Neural progenitor cell (in vitro differentiated cells): ENCODE measurements at regions not wholly inside any gene's neighbourhood (a gene's known extent, or its start where the extent isn't known, plus 50 kb on each side); places are given as distances from the start of the nearest gene placed in this dataset.

Experiments
- DNase-seq: peaks from one replicate; pipeline ENCODE4 v3.0.0-alpha.2; 2016; ENCODE audit warnings: low spot score
- H2AFZ ChIP-seq: fragments of 200-600 bp; sonication (generic); replicated peaks from 2 replicates; pipeline ENCODE4 v1.6.1; 2016; ENCODE audit warnings: antibody characterized with exemption
- H3F3A ChIP-seq: fragments of 200-600 bp; sonication (generic); 2 replicates; pipeline ENCODE4 v1.6.1; 2016; ENCODE audit warnings: antibody characterized with exemption, low read depth
- H3K27ac ChIP-seq: fragments of 200-600 bp; sonication (generic); 2 replicates; pipeline ENCODE4 v1.5.1; 2016; ENCODE audit warnings: mild to moderate bottlenecking
- H3K27me3 ChIP-seq: fragments of 200-600 bp; sonication (generic); 2 replicates; pipeline ENCODE4 v1.6.1; 2016; ENCODE audit warnings: mild to moderate bottlenecking, moderate library complexity
- H3K36me3 ChIP-seq: fragments of 200-600 bp; sonication (generic); 2 replicates; pipeline ENCODE4 v1.5.1; 2016
- H3K4me1 ChIP-seq: fragments of 200-600 bp; sonication (generic); 2 replicates; pipeline ENCODE4 v1.6.1; 2016; ENCODE audit warnings: mixed run types
- H3K4me2 ChIP-seq: fragments of 200-600 bp; sonication (generic); 2 replicates; pipeline ENCODE4 v1.6.1; 2016
- H3K4me3 ChIP-seq: fragments of 200-600 bp; sonication (generic); 2 replicates; pipeline ENCODE4 v1.5.1; 2016
- H3K79me2 ChIP-seq: fragments of 200-600 bp; sonication (generic); 2 replicates; pipeline ENCODE4 v1.6.1; 2016; ENCODE audit warnings: low read depth
- H3K9ac ChIP-seq: fragments of 200-600 bp; sonication (generic); 2 replicates; pipeline ENCODE4 v1.6.1; 2016
- H3K9me3 ChIP-seq: fragments of 200-600 bp; sonication (generic); 2 replicates; pipeline ENCODE4 v1.5.1; 2016; ENCODE audit warnings: low read depth
- H4K20me1 ChIP-seq: fragments of 200-600 bp; sonication (generic); 2 replicates; pipeline ENCODE4 v1.6.1; 2016; ENCODE audit warnings: low read depth
- H3K27ac Mint-ChIP-seq: 3 replicates; pipeline ENCODE4 v1.8.0; 2021; ENCODE audit warnings: mixed read lengths
- H3K27me3 Mint-ChIP-seq: 2 replicates; pipeline ENCODE4 v1.8.0; 2022; ENCODE audit warnings: low read depth, mild to moderate bottlenecking, inconsistent platforms, moderate library complexity, mixed read lengths; ENCODE audit not compliant: insufficient read depth
- H3K36me3 Mint-ChIP-seq: 3 replicates; pipeline ENCODE4 v1.8.0; 2021; ENCODE audit warnings: mixed read lengths
- H3K4me1 Mint-ChIP-seq: 3 replicates; pipeline ENCODE4 v1.8.0; 2021; ENCODE audit warnings: mixed read lengths
- H3K4me3 Mint-ChIP-seq: 3 replicates; pipeline ENCODE4 v1.8.0; 2021; ENCODE audit warnings: mild to moderate bottlenecking, moderate library complexity, mixed read lengths
- H3K9me3 Mint-ChIP-seq: 3 replicates; pipeline ENCODE4 v1.8.0; 2020; ENCODE audit warnings: mixed read lengths
- EZH2 ChIP-seq: fragments of 200-600 bp; sonication (generic); IDR thresholded peaks from 2 replicates; pipeline ENCODE4 v1.6.1; 2017; ENCODE audit warnings: antibody characterized with exemption, mild to moderate bottlenecking, moderate library complexity
- EZH2phosphoT487 ChIP-seq: fragments of 200-600 bp; sonication (generic); IDR thresholded peaks from 2 replicates; pipeline ENCODE4 v1.6.1; 2017; ENCODE audit warnings: antibody characterized with exemption
- TF ChIP-seq, protein P1 (sequence below): fragments of 200-600 bp; sonication (generic); IDR thresholded peaks from 2 replicates; pipeline ENCODE4 v1.5.1; 2017; ENCODE audit warnings: antibody characterized with exemption, mild to moderate bottlenecking

DNA sequence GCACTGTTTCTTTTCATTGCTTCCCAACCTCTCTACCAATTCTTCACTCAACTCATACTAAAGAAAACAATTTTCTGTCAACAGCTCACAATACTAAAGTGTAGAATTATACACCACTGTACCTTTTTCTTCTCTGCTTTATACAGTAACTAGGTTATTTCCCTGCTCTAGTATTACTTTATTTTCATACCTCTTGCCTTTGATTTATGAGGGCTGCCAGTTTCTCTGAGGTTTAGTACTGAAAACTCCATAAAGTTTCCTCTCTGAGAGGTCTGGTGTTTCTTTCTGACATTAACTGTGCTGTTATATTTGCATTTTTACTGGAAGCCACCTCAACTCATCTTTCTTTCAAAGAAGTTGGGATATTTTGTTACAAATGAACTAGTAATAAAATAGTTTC is 63.0 kb upstream of the GRIP1 start:
- TF ChIP-seq EZH2 (no peak), EZH2phosphoT487 (no peak)
- no peaks in the 10 kb centered on the region for H3K27me3 Mint-ChIP-seq
- H3F3A ChIP-seq, result no peaks in the 10 kb centered on the region
- H3K4me3 Mint-ChIP-seq, result no peak overlapping the region
- no peak for DNase-seq
- H3K9me3 Mint-ChIP-seq, result no peaks in the 10 kb centered on the region
- peaks cover 5% of the 10 kb centered on the region for H4K20me1 ChIP-seq
- H2AFZ ChIP-seq, result no peak overlapping the region
- H3K27ac Mint-ChIP-seq, result no peak overlapping the region
- no peak overlapping the region for H3K4me3 ChIP-seq
- no peaks in the 10 kb centered on the region for H3K27me3 ChIP-seq
- no peak overlapping the region for H3K4me2 ChIP-seq
- H3K4me1 Mint-ChIP-seq, result peaks cover 27% of the 10 kb centered on the region
- H3K9ac ChIP-seq, result no peak overlapping the region
- H3K79me2 ChIP-seq, result no peaks in the 10 kb centered on the region
- no peak overlapping the region for H3K27ac ChIP-seq
- no peaks in the 10 kb centered on the region for H3K9me3 ChIP-seq
- H3K36me3 ChIP-seq, result no peaks in the 10 kb centered on the region
- peaks cover 25% of the 10 kb centered on the region for H3K4me1 ChIP-seq
- H3K36me3 Mint-ChIP-seq, result no peaks in the 10 kb centered on the region

DNA sequence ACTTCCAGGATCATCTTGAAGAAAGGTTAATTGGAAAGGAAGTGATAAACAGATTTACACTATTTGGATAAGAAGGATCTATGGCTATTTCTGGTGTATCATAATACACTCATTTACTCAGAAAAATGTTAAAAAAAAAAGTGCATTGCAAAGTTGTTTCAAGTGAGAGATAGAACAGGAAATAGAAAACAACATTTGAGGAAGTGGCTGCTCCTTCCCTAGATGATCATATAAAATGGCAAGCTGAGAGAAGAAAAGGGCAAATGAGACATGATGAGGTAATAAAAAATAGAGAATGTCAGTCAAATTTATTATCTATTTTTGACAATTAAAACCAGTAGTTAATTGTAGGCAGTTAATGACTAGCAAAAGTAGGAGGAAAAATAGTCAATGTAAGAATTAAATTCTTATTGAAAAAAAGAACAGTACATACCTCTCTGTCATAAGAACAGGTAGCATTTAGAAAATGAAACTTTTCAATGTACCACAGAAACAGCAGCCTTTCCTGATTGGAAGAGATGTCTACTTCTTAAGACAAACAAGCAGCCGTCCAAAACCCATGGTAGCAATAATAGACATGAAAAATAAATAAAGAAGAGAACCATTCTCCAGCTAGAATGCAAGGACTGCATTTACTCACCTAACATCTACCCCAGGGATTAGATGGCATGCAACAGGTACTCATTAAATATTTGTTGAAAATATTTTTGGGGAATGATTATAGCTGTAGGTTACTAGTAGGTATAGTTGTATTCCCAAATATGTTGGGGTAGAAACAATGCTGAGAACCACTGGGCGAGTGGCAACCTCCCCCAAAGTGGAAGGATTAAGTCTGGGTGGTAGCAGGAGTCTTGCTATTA is 63.9 kb upstream of the GRIP1 start:
- Histone ChIP-seq H3K36me3 (no peaks in the 10 kb centered on the region), H3K4me2 (no peak overlapping the region), H3F3A (no peaks in the 10 kb centered on the region), H4K20me1 (peaks cover 5% of the 10 kb centered on the region), H2AFZ (no peak overlapping the region), H3K9ac (no peak overlapping the region), H3K9me3 (no peaks in the 10 kb centered on the region), H3K79me2 (no peaks in the 10 kb centered on the region), H3K27ac (no peak overlapping the region), H3K4me3 (no peak overlapping the region), H3K4me1 (peaks cover 29% of the 10 kb centered on the region), H3K27me3 (no peaks in the 10 kb centered on the region)
- Mint-ChIP-seq H3K36me3 (no peaks in the 10 kb centered on the region), H3K27me3 (no peaks in the 10 kb centered on the region), H3K4me3 (no peak overlapping the region), H3K27ac (no peak overlapping the region), H3K4me1 (peaks cover 27% of the 10 kb centered on the region), H3K9me3 (no peaks in the 10 kb centered on the region)
- TF ChIP-seq EZH2phosphoT487, result no peak
- TF ChIP-seq, protein P1, sequence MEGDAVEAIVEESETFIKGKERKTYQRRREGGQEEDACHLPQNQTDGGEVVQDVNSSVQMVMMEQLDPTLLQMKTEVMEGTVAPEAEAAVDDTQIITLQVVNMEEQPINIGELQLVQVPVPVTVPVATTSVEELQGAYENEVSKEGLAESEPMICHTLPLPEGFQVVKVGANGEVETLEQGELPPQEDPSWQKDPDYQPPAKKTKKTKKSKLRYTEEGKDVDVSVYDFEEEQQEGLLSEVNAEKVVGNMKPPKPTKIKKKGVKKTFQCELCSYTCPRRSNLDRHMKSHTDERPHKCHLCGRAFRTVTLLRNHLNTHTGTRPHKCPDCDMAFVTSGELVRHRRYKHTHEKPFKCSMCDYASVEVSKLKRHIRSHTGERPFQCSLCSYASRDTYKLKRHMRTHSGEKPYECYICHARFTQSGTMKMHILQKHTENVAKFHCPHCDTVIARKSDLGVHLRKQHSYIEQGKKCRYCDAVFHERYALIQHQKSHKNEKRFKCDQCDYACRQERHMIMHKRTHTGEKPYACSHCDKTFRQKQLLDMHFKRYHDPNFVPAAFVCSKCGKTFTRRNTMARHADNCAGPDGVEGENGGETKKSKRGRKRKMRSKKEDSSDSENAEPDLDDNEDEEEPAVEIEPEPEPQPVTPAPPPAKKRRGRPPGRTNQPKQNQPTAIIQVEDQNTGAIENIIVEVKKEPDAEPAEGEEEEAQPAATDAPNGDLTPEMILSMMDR, result no peak
- TF ChIP-seq EZH2, result no peak
- DNase-seq, result no peak

DNA sequence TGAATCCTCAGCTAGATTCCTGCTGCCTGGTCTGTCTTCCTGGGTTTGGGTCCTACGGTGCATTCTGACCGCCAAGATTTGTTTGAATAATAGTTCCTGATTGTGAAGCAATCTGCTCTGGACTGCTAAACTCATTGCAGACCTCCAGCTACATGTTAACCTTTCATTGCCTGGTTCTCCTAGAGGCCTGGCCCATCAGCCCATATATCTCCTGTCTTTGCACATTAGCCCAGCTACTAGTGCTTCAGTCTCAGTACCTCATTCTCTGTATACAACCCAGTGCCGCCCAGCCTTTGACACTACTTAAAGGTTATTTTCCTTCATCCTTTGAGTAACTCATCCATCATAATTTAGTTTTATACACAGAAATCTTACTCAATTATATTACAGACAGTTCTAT is 65.6 kb upstream of the GRIP1 start:
- Mint-ChIP-seq H3K4me1 (peaks cover 27% of the 10 kb centered on the region), H3K36me3 (no peaks in the 10 kb centered on the region), H3K27ac (no peak overlapping the region), H3K9me3 (no peaks in the 10 kb centered on the region), H3K27me3 (no peaks in the 10 kb centered on the region), H3K4me3 (no peak overlapping the region)
- Histone ChIP-seq H3F3A (no peaks in the 10 kb centered on the region), H3K36me3 (no peaks in the 10 kb centered on the region), H3K27ac (no peak overlapping the region), H2AFZ (no peak overlapping the region), H3K4me2 (no peak overlapping the region), H3K9me3 (no peaks in the 10 kb centered on the region), H4K20me1 (peaks cover 5% of the 10 kb centered on the region), H3K9ac (no peak overlapping the region), H3K4me3 (no peak overlapping the region), H3K27me3 (no peaks in the 10 kb centered on the region), H3K79me2 (no peaks in the 10 kb centered on the region), H3K4me1 (peaks cover 29% of the 10 kb centered on the region)
- TF ChIP-seq, protein P1, result no peak
- TF ChIP-seq EZH2 (no peak), EZH2phosphoT487 (no peak)
- DNase-seq, result no peak

DNA sequence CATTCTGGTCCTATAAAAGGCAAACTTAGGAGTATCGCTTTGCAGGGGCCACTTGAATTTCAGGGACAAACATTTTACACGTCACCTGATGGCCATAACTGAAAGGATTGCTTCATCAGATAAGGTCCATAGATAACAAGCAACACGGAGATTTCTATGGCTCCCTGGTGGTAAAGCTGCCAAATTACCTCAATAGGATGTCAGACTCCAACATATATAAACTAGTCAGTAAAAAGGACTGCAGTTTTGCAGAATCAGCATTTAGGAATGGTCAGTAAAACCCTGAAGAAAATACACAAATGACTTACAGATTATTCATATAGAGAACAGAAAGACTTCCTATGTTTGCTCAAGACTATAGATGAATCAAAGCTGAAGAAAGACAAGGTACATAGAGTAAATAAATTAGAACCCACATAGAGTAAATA is 66.1 kb upstream of the GRIP1 start:
- Histone ChIP-seq H3K79me2 (no peaks in the 10 kb centered on the region), H4K20me1 (peaks cover 5% of the 10 kb centered on the region), H2AFZ (no peak overlapping the region), H3K4me1 (peaks cover 29% of the 10 kb centered on the region), H3K9me3 (no peaks in the 10 kb centered on the region), H3K36me3 (no peaks in the 10 kb centered on the region), H3K4me2 (no peak overlapping the region), H3K4me3 (no peak overlapping the region), H3K27me3 (no peaks in the 10 kb centered on the region), H3K9ac (no peak overlapping the region), H3F3A (no peaks in the 10 kb centered on the region), H3K27ac (no peak overlapping the region)
- no peaks in the 10 kb centered on the region for H3K9me3 Mint-ChIP-seq
- H3K4me3 Mint-ChIP-seq, result no peak overlapping the region
- peaks cover 27% of the 10 kb centered on the region for H3K4me1 Mint-ChIP-seq
- no peaks in the 10 kb centered on the region for H3K36me3 Mint-ChIP-seq
- DNase-seq, result no peak
- no peaks in the 10 kb centered on the region for H3K27me3 Mint-ChIP-seq
- H3K27ac Mint-ChIP-seq, result no peak overlapping the region
- TF ChIP-seq EZH2 (no peak), EZH2phosphoT487 (no peak)
- TF ChIP-seq, protein P1, result no peak
